H9 (cell line): ENCODE measurements at regions not wholly inside any gene's neighbourhood (a gene's known extent, or its start where the extent isn't known, plus 50 kb on each side); places are given as distances from the start of the nearest gene placed in this dataset.

Experiments
- DNase-seq: peaks from one replicate; pipeline ENCODE4 v3.0.0-alpha.2; 2017
- H2AFZ ChIP-seq: one replicate; pipeline ENCODE4 v1.6.1; 2013; ENCODE audit warnings: mild to moderate bottlenecking, low read length, control low read depth, moderate library complexity
- H2AK5ac ChIP-seq: 2 replicates; pipeline ENCODE4 v1.6.1; 2013; ENCODE audit warnings: low read length, control low read depth, mixed read lengths; ENCODE audit not compliant: insufficient read length
- H2BK120ac ChIP-seq: one replicate; pipeline ENCODE4 v1.6.1; 2013; ENCODE audit warnings: low read depth, mild to moderate bottlenecking, low read length, control low read depth, inconsistent platforms; ENCODE audit not compliant: poor library complexity, severe bottlenecking
- H2BK12ac ChIP-seq: 2 replicates; pipeline ENCODE4 v1.6.1; 2013; ENCODE audit warnings: low read length, control low read depth, mixed read lengths, low read depth; ENCODE audit not compliant: insufficient read length
- H2BK15ac ChIP-seq: 2 replicates; pipeline ENCODE4 v1.6.1; 2013; ENCODE audit warnings: low read depth, low read length, control low read depth
- H2BK20ac ChIP-seq: one replicate; pipeline ENCODE4 v1.6.1; 2013; ENCODE audit warnings: low read depth, mild to moderate bottlenecking, low read length, control low read depth, inconsistent platforms; ENCODE audit not compliant: poor library complexity, severe bottlenecking
- H2BK5ac ChIP-seq: 2 replicates; pipeline ENCODE4 v1.6.1; 2013; ENCODE audit warnings: low read length, control low read depth, mixed read lengths; ENCODE audit not compliant: insufficient read length
- H3K14ac ChIP-seq: 2 replicates; pipeline ENCODE4 v1.6.1; 2013; ENCODE audit warnings: low read length, control low read depth; ENCODE audit not compliant: insufficient read depth
- H3K18ac ChIP-seq: 2 replicates; pipeline ENCODE4 v1.6.1; 2013; ENCODE audit warnings: low read depth, mild to moderate bottlenecking, mixed read lengths, low read length, control low read depth; ENCODE audit not compliant: insufficient read length
- H3K23ac ChIP-seq: 2 replicates; pipeline ENCODE4 v1.6.1; 2013; ENCODE audit warnings: low read length, control low read depth, mixed read lengths, low read depth; ENCODE audit not compliant: insufficient read length
- H3K23me2 ChIP-seq: 2 replicates; pipeline ENCODE4 v1.6.1; 2013; ENCODE audit warnings: low read depth, mild to moderate bottlenecking, mixed read lengths, low read length, control low read depth; ENCODE audit not compliant: insufficient read length, poor library complexity, severe bottlenecking
- H3K27ac ChIP-seq: 2 replicates; pipeline ENCODE4 v1.5.1; 2013; ENCODE audit warnings: low read length, control low read depth, mixed read lengths, low read depth; ENCODE audit not compliant: insufficient read length
- H3K27me3 ChIP-seq: 2 replicates; pipeline ENCODE4 v1.6.1; 2013; ENCODE audit warnings: low read length, control low read depth, inconsistent platforms; ENCODE audit not compliant: insufficient read depth
- H3K4ac ChIP-seq: 2 replicates; pipeline ENCODE4 v1.6.1; 2013; ENCODE audit warnings: low read depth, mild to moderate bottlenecking, control low read depth, inconsistent platforms, low read length, moderate library complexity
- H3K4me1 ChIP-seq: 2 replicates; pipeline ENCODE4 v1.6.1; 2013; ENCODE audit warnings: low read length, control low read depth, inconsistent platforms; ENCODE audit not compliant: insufficient read depth
- H3K4me2 ChIP-seq: 2 replicates; pipeline ENCODE4 v1.6.1; 2013; ENCODE audit warnings: low read length, control low read depth, mixed read lengths; ENCODE audit not compliant: insufficient read length, insufficient read depth
- H3K56ac ChIP-seq: 2 replicates; pipeline ENCODE4 v1.6.1; 2013; ENCODE audit warnings: low read depth, mild to moderate bottlenecking, mixed read lengths, low read length, control low read depth; ENCODE audit not compliant: insufficient read length
- H3K79me1 ChIP-seq: 2 replicates; pipeline ENCODE4 v1.6.1; 2013; ENCODE audit warnings: low read depth, mild to moderate bottlenecking, moderate library complexity, low read length, control low read depth, inconsistent platforms; ENCODE audit not compliant: insufficient read depth, poor library complexity, severe bottlenecking
- H3K79me2 ChIP-seq: 2 replicates; pipeline ENCODE4 v1.6.1; 2013; ENCODE audit warnings: low read length, control low read depth, inconsistent platforms; ENCODE audit not compliant: insufficient read depth
- H3K9ac ChIP-seq: 2 replicates; pipeline ENCODE4 v1.6.1; 2013; ENCODE audit warnings: low read length, control low read depth, mixed read lengths; ENCODE audit not compliant: insufficient read length; ENCODE audit errors: extremely low read depth
- H3K9me3 ChIP-seq: one replicate; pipeline ENCODE4 v1.6.1; 2013; ENCODE audit warnings: low read depth, low read length, inconsistent platforms; ENCODE audit not compliant: control insufficient read depth
- H3T11ph ChIP-seq: one replicate; pipeline ENCODE4 v1.6.1; 2013; ENCODE audit warnings: mild to moderate bottlenecking, low read length, control low read depth, inconsistent platforms
- H4K20me1 ChIP-seq: one replicate; pipeline ENCODE4 v1.6.1; 2013; ENCODE audit not compliant: control insufficient read depth, insufficient read length, insufficient read depth
- H4K5ac ChIP-seq: 2 replicates; pipeline ENCODE4 v1.6.1; 2013; ENCODE audit warnings: low read depth, mild to moderate bottlenecking, mixed read lengths, low read length, control low read depth; ENCODE audit not compliant: insufficient read length
- H4K8ac ChIP-seq: replicated peaks from 2 replicates; pipeline ENCODE4 v1.6.1; 2013; ENCODE audit warnings: low read length, control low read depth, mixed read lengths, low read depth; ENCODE audit not compliant: insufficient read length
- H4K91ac ChIP-seq: 2 replicates; pipeline ENCODE4 v1.6.1; 2013; ENCODE audit warnings: low read depth, mild to moderate bottlenecking, moderate library complexity, mixed read lengths, low read length, control low read depth; ENCODE audit not compliant: insufficient read length
- H3K27ac Mint-ChIP-seq, 3 experiments: 2 replicates in 2 of 3; 3 replicates in 1 of 3; pipeline ENCODE4 v1.8.0; 2020 to 2021; ENCODE audit warnings: mixed read lengths in 3 of 3, mild to moderate bottlenecking in 1 of 3, moderate library complexity in 1 of 3
- H3K27me3 Mint-ChIP-seq: 2 replicates; pipeline ENCODE4 v1.8.0; 2021; ENCODE audit warnings: low read depth, mild to moderate bottlenecking, moderate library complexity, mixed read lengths
- H3K36me3 Mint-ChIP-seq, 3 experiments: 2 replicates in 2 of 3; 3 replicates in 1 of 3; pipeline ENCODE4 v1.8.0; 2020 to 2021; ENCODE audit warnings: low read depth in 3 of 3, mixed read lengths in 3 of 3; ENCODE audit not compliant: insufficient read depth in 1 of 3
- H3K4me1 Mint-ChIP-seq, 2 experiments: 2 replicates each; pipeline ENCODE4 v1.8.0; 2020; ENCODE audit warnings: mixed read lengths in 2 of 2
- H3K4me3 Mint-ChIP-seq, 2 experiments: 2 replicates in 1 of 2; 3 replicates in 1 of 2; pipeline ENCODE4 v1.8.0; 2020 to 2021; ENCODE audit warnings: mild to moderate bottlenecking in 2 of 2, mixed read lengths in 2 of 2, moderate library complexity in 1 of 2
- H3K9me3 Mint-ChIP-seq, 2 experiments: 2 replicates in 1 of 2; 3 replicates in 1 of 2; pipeline ENCODE4 v1.8.0; 2020; ENCODE audit warnings: mild to moderate bottlenecking in 2 of 2, mixed read lengths in 2 of 2, moderate library complexity in 1 of 2
- WGBS: extraction: QIAGEN DNeasy Blood & Tissue Kit; methylation state at CpG from one replicate; pipeline ENCODE4 v1.1.7; 2013; ENCODE audit warnings: missing lambda C conversion rate, low lambda C conversion rate, mixed read lengths; ENCODE audit not compliant: insufficient read length; ENCODE audit errors: extremely low coverage; 5-methylcytosine and 5-hydroxymethylcytosine counted together
- TF ChIP-seq, protein P1 (sequence below): fragments of 200-600 bp; sonication (generic); conservative IDR thresholded peaks from 3 replicates; pipeline ENCODE4 v1.8.0; 2021; ENCODE audit warnings: antibody characterized with exemption, mild to moderate bottlenecking

DNA sequence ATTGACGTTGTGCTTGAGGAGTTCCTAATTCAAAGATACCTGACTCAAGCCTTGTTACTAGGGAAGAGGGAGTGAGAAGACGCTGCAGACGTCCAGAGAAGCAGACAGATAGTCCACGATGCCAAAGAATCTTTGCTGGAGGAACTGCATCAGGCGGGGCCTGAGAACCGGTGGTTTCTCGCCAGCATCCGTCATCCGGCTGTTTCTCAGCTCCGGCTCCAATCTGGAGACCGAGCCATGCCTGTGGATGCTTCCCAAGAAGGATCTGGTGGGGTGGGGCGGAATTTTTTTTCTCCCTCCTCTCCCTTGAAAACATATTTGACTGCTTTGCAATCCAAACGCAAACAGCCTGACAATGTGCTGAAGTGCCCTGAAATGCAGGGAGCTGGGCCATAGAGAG lies 125.8 kb upstream of the SRSF6 start:
- TF ChIP-seq, protein P1, sequence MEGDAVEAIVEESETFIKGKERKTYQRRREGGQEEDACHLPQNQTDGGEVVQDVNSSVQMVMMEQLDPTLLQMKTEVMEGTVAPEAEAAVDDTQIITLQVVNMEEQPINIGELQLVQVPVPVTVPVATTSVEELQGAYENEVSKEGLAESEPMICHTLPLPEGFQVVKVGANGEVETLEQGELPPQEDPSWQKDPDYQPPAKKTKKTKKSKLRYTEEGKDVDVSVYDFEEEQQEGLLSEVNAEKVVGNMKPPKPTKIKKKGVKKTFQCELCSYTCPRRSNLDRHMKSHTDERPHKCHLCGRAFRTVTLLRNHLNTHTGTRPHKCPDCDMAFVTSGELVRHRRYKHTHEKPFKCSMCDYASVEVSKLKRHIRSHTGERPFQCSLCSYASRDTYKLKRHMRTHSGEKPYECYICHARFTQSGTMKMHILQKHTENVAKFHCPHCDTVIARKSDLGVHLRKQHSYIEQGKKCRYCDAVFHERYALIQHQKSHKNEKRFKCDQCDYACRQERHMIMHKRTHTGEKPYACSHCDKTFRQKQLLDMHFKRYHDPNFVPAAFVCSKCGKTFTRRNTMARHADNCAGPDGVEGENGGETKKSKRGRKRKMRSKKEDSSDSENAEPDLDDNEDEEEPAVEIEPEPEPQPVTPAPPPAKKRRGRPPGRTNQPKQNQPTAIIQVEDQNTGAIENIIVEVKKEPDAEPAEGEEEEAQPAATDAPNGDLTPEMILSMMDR = no peak
- Histone ChIP-seq H3K9me3 (no peaks in the 10 kb centered on the region), H2BK15ac (no peak overlapping the region), H4K20me1 (no peaks in the 10 kb centered on the region), H3K18ac (no peak overlapping the region), H3K4ac (no peak overlapping the region), H2BK120ac (no peak overlapping the region), H3K79me1 (no peaks in the 10 kb centered on the region), H3K23me2 (no peaks in the 10 kb centered on the region), H3K4me2 (no peak overlapping the region), H4K91ac (no peak overlapping the region), H3K27me3 (no peaks in the 10 kb centered on the region), H3T11ph (no peak overlapping the region), H3K27ac (no peak overlapping the region), H3K14ac (no peak overlapping the region), H3K79me2 (no peaks in the 10 kb centered on the region), H2AFZ (no peak overlapping the region), H4K8ac (no peak overlapping the region), H3K23ac (no peak overlapping the region), H2BK5ac (no peak overlapping the region), H3K4me1 (no peaks in the 10 kb centered on the region), H2AK5ac (no peak overlapping the region), H2BK12ac (no peak overlapping the region), H2BK20ac (no peak overlapping the region), H3K9ac (no peak overlapping the region), H3K56ac (no peak overlapping the region), H4K5ac (no peak overlapping the region)
- WGBS = no CpG with 5 or more reads among the region's 13 CpGs
- Mint-ChIP-seq H3K27me3 (peaks cover 10% of the 10 kb centered on the region), H3K27ac (0 out of 7 replicates have a peak overlapping the region, but pooled peaks of 1 of the 3 experiments have one; percentile 39), H3K4me1 (peaks cover 0 to 3% of the 10 kb centered on the region in 2 experiments; a peak in 1 of 4 replicates), H3K9me3 (peaks cover 24 to 35% of the 10 kb centered on the region in 2 experiments), H3K36me3 (peaks cover 14 to 18% (median 14%) of the 10 kb centered on the region in 3 experiments; a peak in 6 of 7 replicates), H3K4me3 (no peak overlapping the region)
- DNase-seq = no peak
